ENCODE measurements at regions not wholly inside any gene's neighbourhood (a gene's known extent, or its start where the extent isn't known, plus 50 kb on each side); places are given as distances from the start of the nearest gene placed in this dataset.

DNA sequence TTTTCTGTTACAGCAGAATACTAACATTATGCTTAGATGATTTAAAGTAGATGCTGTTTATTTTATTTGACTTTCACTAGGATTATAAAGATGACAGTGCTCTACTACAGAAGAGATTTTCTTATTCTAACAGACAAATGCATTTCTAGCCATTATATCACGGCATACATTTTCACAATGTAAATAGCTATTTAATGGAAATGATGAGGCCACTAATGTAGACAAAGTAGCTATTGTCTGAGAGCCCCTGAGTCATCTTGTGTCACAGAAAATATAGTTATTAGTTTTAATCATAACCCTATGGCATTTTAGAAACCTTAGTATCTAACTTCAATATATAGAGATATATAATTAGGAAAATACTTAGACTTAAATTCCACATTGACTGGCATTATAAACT lies 158.0 kb upstream of the AHR start:
- no peak overlapping the region for H3K27ac ChIP-seq
- TF ChIP-seq, protein P1, sequence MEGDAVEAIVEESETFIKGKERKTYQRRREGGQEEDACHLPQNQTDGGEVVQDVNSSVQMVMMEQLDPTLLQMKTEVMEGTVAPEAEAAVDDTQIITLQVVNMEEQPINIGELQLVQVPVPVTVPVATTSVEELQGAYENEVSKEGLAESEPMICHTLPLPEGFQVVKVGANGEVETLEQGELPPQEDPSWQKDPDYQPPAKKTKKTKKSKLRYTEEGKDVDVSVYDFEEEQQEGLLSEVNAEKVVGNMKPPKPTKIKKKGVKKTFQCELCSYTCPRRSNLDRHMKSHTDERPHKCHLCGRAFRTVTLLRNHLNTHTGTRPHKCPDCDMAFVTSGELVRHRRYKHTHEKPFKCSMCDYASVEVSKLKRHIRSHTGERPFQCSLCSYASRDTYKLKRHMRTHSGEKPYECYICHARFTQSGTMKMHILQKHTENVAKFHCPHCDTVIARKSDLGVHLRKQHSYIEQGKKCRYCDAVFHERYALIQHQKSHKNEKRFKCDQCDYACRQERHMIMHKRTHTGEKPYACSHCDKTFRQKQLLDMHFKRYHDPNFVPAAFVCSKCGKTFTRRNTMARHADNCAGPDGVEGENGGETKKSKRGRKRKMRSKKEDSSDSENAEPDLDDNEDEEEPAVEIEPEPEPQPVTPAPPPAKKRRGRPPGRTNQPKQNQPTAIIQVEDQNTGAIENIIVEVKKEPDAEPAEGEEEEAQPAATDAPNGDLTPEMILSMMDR (conservative IDR thresholded peaks at IDR 0.05) = no peak

DNA sequence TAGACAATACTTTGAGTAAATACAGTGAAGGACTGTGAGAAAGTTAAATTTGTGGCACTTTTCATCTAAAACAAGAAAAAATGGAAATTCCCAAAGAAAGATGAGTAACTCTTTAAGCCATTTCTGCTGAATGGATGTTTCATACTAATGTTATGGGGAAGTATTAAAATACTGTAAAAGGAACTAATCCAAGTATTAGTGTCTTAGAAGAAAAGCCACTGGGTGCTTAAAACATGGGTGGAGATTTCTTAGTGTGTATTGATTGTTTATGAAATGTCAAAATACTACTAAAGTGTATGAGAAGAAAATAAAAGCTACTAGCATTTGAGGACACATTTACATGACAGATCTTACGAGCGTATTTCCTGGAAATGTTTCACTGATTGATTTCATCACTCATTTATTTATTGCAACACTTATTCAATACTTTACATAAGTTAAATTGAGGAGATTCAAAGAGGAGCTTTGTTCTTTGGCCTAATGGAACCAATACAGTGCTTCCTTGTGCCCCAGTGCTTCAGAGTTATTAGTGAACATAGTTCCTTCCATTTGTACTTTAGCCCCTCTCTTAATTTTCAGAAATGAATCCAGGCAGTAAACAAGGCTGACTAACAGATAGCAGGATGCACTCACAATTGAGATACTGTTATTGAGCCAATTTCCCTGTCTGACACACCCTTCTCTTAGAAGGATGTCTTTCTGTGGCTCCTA lies 155.5 kb upstream of the AHR start:
- TF ChIP-seq, protein P1 (conservative IDR thresholded peaks at IDR 0.05) = no peak
- H3K27ac ChIP-seq = no peak overlapping the region

DNA sequence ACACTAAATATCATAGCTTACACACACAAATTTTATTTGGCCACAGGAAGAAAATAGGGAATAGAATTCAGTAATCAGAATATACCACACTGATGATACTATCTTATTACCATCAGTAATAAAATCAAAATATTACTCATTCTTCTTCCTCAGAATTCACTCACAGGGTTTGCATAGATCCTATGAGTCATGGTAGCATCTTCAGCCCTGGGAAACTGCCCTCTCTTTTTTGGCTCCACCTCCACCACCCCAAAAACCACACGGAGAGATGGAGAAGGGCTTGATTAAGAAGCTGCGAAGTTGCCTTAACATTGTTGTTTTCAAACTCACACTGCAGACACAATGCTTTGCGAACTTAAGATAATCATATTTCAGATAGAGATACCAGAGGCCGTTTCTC lies 154.1 kb upstream of the AHR start:
- TF ChIP-seq, protein P1 (conservative IDR thresholded peaks at IDR 0.05) = no peak
- H3K27ac ChIP-seq = no peak overlapping the region

DNA sequence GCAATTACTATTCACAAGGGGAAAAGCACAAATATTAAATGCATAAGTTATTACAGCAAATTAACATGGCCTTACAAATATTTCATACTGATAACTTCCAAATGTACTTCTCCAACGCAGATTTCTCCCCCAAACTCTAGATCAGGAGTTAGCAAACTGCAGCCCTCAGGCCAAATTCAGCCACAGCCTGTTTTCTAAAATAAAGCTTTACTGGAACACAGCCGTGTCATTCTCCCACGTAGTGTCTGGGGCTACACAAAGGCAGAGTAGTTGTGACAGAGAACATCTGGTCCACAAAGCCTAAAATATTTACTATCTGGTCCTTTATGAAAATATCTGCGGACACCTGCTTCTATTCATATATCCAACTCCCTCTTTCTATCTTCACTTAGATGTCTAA lies 151.8 kb upstream of the AHR start:
- TF ChIP-seq, protein P1 (conservative IDR thresholded peaks at IDR 0.05) = no peak
- no peak overlapping the region for H3K27ac ChIP-seq

DNA sequence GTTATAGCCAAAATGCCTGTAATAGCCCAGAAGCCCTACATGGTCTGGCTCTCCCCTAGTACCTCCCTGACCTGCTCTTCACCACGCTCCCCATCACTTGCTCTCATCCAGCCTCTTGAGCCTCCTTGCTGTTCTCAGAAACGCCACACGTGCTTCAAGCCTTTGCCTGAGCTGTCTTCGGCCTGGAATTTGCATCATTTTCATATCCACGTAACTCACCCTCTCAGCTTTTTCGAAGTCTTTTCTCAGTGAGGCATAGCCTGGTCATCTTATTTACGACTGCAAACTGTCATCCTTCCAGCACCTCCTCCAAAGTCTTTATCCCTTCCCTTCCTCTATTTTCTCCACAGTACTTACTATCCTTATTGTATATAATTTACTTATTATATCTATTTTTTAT lies 151.0 kb upstream of the AHR start:
- H3K27ac ChIP-seq = no peak overlapping the region
- TF ChIP-seq, protein P1 (conservative IDR thresholded peaks at IDR 0.05) = no peak

DNA sequence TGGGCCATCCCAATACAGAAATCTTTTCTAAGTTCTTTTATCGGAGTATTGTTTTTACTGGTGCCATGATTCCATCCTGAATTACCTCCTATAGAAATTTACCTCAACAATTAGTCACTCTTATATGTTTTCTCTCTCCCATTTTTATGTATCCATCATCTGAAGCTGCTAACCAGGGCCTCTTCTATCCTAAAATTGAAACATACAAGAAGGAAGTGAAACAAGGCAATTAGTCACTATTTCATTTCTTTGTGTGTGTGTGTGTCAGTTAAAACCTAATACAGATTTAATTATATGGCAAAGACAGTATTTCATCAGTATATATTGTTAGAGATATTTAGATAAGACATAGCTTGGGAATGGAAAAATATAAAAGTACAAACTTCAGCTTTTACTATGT lies 148.4 kb upstream of the AHR start:
- TF ChIP-seq, protein P1 (conservative IDR thresholded peaks at IDR 0.05) = no peak
- H3K27ac ChIP-seq = no peak overlapping the region

DNA sequence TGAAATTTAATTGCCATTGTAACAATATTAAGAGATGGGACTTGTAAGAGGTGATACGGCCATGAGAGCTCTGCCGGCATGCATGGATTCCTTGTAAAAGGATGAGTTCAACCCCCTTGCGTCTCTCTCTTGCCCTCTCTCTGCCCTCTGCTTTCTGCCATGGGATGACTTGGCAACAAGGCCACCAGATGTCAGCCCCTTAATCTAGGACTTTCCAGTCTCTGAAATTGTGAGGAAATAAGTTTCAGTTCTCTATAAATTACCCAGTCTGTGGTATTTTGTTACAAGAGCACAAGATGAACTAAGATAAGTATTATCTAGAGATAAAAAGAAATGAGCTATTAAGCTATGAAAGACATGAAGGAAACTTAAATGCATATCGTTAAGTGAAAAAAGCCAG lies 145.7 kb upstream of the AHR start:
- TF ChIP-seq, protein P1 (conservative IDR thresholded peaks at IDR 0.05) = no peak
- H3K27ac ChIP-seq = no peak overlapping the region

Measured in VCaP (cell line).